ENCODE measurements at regions not wholly inside any gene's neighbourhood (a gene's known extent, or its start where the extent isn't known, plus 50 kb on each side); places are given as distances from the start of the nearest gene placed in this dataset.

DNA sequence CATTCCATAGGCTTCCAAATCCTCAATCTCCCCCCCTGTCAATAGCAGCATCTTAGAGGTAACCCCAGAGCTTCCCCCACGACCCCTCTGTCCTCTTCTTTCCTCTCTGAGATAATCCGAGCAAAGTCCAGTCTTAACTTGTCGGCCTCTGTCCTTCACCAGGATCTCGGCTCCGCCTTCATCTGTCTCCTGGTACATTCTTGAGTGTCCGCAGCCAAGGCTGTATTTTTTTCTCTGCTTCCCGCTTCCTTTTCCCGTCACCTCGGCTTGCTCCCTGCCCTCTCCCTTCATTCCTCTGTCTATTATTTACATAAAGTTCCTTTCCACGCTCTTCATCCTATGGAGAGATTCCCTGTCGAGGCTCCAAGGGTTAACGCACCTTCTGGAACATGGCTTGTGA is 153.9 kb upstream of the GSC start:
- TF ChIP-seq, protein P1, sequence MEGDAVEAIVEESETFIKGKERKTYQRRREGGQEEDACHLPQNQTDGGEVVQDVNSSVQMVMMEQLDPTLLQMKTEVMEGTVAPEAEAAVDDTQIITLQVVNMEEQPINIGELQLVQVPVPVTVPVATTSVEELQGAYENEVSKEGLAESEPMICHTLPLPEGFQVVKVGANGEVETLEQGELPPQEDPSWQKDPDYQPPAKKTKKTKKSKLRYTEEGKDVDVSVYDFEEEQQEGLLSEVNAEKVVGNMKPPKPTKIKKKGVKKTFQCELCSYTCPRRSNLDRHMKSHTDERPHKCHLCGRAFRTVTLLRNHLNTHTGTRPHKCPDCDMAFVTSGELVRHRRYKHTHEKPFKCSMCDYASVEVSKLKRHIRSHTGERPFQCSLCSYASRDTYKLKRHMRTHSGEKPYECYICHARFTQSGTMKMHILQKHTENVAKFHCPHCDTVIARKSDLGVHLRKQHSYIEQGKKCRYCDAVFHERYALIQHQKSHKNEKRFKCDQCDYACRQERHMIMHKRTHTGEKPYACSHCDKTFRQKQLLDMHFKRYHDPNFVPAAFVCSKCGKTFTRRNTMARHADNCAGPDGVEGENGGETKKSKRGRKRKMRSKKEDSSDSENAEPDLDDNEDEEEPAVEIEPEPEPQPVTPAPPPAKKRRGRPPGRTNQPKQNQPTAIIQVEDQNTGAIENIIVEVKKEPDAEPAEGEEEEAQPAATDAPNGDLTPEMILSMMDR (IDR thresholded peaks at IDR 0.05; ENCODE audit: low read depth, low read length, missing control alignments): no peak
- Histone ChIP-seq H3K36me3 (replicated peaks) (no peaks in the 10 kb centered on the region), H3K27me3 (replicated peaks) (no peaks in the 10 kb centered on the region), H3K4me3 (ENCODE audit: low read depth, low read length) (no peak overlapping the region), H3K27ac (no peak overlapping the region)
- DNase-seq: no peak
- in situ Hi-C loops (cut with HindIII; ENCODE audit: low pct_ligation_motif_present, low sequenced_read_pairs): no loop called here

DNA sequence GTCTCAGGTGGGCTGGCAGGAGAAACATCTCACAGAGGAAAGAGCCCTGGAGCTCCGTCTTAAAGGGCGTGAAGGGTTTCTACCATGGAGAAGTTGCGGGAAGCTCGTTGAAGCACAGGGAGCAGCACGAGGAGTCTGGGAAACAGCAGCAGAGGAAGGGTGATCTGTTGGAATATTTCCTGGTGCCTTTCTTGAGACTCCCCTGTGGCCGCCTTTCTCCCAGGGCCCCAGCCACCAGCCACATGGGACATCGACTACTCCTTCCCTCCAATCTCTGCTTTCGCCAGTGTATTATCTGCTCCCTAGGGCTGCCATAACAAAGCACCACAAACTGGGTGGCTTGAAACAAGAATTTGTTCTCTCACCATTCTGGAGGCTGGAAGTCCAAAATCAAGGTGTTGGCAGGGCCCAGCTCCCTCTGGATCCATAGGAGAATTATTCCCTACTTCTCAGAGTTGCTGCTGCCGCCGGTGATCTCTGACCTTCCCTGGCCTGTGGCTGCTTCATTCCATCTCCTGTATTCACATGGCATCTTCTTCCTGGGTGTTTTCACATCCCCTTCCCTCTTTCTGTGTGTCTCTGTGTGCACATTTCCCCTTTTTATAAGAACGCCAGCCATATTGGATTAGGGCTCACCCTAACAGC is 152.8 kb upstream of the GSC start:
- no peak for DNase-seq
- no peak overlapping the region for H3K4me3 ChIP-seq (ENCODE audit: low read depth, low read length)
- TF ChIP-seq, protein P1 (IDR thresholded peaks at IDR 0.05; ENCODE audit: low read depth, low read length, missing control alignments): no peak
- H3K27ac ChIP-seq: no peak overlapping the region
- H3K36me3 ChIP-seq (replicated peaks): no peaks in the 10 kb centered on the region
- H3K27me3 ChIP-seq (replicated peaks): no peaks in the 10 kb centered on the region
- in situ Hi-C loops (cut with HindIII; ENCODE audit: low pct_ligation_motif_present, low sequenced_read_pairs): no loop called here

DNA sequence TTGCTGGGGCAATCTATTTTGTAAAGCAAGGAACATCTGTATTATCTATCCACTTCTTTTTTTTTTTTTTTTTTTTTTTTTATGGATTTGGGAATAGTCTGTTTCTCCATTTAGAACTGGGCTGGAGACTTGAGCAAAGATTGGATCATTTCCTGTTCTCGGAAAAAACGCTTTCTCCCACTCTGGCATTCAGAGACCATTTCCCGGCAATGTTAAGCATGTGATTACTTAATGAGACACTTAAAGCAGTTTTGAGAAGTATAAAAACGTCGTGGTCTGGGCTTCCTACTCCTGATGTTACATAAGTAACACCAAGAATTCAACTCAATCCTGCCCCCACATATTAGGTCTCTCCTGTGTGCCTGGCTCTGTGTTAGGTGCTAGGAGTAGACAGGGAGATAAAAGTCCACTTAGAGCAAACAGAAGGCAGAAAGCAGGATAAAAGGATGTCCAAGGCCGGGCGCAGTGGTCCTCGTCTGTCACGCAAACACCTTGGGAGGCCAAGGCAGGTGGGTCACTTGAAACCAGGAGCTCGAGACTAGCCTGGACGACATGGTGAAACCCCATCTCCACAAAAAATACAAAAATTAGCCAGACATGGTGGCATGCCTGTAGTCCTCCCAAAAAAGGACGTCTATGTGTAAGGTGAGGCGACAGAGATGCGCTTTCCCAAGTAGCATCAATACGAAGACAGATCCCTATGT is 152.1 kb upstream of the GSC start:
- in situ Hi-C loops (cut with HindIII; ENCODE audit: low pct_ligation_motif_present, low sequenced_read_pairs): no loop called here
- TF ChIP-seq, protein P1 (IDR thresholded peaks at IDR 0.05; ENCODE audit: low read depth, low read length, missing control alignments): no peak
- no peaks in the 10 kb centered on the region for H3K36me3 ChIP-seq (replicated peaks)
- no peak for DNase-seq
- H3K27ac ChIP-seq: no peak overlapping the region
- no peaks in the 10 kb centered on the region for H3K27me3 ChIP-seq (replicated peaks)
- H3K4me3 ChIP-seq (ENCODE audit: low read depth, low read length): no peak overlapping the region

DNA sequence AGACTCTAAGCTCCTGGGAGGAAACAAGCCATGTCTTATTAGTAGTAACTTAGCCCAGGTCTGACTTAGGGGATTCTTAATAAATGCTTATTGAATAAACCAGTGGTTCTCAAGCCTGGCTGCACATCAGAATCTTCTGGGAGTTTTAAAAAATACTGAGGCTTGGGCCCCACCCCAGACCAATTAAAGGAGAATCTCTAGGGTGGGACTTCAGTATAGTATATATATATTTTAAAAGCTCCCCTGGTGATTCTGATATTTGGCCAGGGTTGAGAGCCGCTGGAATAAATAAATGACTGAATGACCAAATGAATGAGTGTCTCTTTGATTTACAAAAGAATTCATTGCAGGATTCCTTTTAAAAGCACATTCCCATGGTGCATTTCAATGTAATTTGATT is 151.5 kb upstream of the GSC start:
- H3K4me3 ChIP-seq (ENCODE audit: low read depth, low read length): no peak overlapping the region
- H3K27me3 ChIP-seq (replicated peaks): no peaks in the 10 kb centered on the region
- TF ChIP-seq, protein P1 (IDR thresholded peaks at IDR 0.05; ENCODE audit: low read depth, low read length, missing control alignments): no peak
- H3K36me3 ChIP-seq (replicated peaks): no peaks in the 10 kb centered on the region
- no peak for DNase-seq
- in situ Hi-C loops (cut with HindIII; ENCODE audit: low pct_ligation_motif_present, low sequenced_read_pairs): no loop called here
- no peak overlapping the region for H3K27ac ChIP-seq

DNA sequence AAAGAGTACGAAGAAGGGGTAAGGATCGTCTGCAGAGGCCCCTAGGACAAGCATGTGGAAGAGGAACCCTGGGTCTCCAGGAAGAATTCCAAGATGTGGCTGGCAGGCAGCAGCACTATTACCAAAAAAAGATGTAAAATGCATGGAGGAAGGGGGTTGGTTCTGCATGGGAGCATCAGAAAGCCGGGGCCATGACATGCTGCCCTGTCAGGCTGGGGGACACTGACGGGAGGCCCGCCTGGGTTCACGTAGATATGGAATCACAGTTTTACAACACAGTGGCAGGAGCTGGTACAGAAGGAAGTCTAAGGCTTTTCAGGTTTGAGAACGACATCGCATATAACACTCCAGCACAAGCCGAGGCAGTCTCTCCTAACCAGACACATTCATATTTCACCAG is 150.0 kb upstream of the GSC start:
- H3K36me3 ChIP-seq (replicated peaks): no peaks in the 10 kb centered on the region
- no peak overlapping the region for H3K27ac ChIP-seq
- H3K27me3 ChIP-seq (replicated peaks): no peaks in the 10 kb centered on the region
- no peak for DNase-seq
- in situ Hi-C loops (cut with HindIII; ENCODE audit: low pct_ligation_motif_present, low sequenced_read_pairs): no loop called here
- TF ChIP-seq, protein P1 (IDR thresholded peaks at IDR 0.05; ENCODE audit: low read depth, low read length, missing control alignments): no peak
- no peak overlapping the region for H3K4me3 ChIP-seq (ENCODE audit: low read depth, low read length)

Data from brain microvascular endothelial cell (primary cell).